NCI-H82 (cell line): ENCODE measurements at regions not wholly inside any gene's neighbourhood (a gene's known extent, or its start where the extent isn't known, plus 50 kb on each side); places are given as distances from the start of the nearest gene placed in this dataset.

Experiments
- DNase-seq: peaks from one replicate; lab custom pipeline; 2025; lab: John Stamatoyannopoulos, UW

GRCh38 chr3:139778682-139779233 is 101.0 kb upstream of the NMNAT3 start:
- DNase-seq: no peak

DNA sequence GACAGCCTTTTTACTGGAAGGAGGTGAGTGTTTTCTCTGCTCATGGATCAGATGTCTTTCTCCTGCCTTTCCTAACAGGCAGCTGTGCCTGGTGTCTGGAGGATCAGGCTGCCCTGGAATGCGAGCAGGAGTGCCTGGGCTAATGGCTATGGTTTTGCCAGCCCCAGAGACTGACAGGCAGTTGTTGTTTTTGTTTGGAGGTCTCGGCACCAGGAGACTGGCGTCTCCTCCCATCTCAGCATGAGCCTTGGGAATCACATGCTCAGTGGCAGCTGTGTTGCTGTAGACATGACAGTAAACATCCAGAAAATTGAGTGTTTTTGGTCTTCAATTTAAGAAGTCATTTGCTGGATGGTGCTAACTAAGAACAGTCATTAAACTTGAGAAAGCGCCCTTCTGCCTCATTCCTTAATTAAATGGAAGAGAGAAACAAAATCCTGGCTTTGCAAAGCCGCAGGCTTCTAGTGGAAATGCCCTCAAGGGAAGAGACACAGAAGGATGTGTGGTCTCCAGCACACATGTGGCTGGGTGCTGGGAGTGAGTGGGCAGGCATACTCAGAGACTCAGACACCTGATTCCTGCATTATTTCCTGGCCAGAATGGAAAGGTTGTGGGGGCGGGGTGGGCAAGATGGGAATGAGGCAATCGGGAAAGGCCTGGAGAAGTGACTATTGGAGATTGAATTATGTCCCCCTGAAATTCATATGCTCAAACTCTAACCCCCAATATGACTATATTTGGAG is 97.0 kb upstream of the NMNAT3 start:
- peak; percentile 67 for DNase-seq

DNA sequence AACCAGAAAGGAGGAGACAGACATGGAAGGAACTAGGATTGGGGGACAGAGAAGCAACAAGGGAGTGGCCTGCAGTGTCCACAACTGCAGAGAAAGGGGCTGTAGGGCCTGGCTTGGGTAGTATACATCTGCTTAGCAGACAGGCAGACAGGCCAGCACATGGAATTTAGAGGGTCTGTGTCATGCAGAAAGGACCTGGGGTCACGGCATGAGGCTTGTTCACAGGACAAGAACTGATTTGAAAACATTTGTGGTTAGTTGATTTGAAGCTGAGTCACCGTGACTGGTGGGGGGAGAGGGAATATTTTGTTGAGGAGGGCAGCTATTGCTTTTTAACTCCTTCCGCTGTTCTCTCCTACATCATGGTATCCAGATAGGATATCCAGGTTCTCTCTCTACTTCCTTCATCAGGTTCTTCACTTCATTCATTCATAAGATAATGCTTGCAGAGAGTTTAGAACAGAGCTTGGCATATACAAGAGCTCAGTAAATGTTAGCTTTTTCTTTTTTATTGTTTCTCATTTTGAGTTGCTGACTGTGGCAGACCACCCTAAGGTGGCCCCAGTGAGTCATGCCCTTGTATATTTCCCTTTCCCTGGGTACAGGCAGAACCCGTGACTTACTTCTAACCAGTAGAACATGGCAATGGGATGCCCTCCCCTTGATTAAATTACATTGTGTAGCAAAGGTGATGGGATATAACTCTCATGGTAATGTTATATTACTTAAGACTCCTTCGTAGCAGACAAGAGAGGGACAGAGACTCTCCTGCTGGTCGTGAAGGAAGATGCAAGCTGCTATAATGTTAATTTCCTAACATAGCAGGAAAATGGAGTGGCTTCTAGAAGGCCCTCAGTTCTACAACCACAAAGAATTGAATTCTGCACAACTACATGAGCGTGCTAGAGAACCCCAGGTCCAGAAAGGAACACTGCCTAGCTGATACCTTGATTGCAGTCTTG is 95.0 kb upstream of the NMNAT3 start:
- DNase-seq: no peak

DNA sequence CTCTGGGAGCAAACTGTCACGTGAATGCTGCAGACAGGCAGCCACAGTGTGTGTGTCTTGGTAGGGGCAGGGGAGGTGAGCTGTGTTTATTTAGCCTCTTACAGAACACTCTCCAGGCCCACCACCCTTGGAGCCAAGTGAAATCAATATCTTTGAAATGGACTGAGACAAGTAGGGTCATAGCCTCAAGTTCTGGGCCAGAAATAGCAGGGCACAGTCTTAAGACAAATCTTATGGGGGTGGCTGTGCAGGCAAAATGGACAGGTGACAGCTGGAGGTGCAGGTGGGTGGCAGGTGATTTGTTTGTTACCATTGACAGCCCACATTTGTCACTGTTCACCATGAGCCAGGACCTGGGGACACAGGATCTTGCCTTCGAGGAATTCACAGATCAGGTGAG is 93.6 kb upstream of the NMNAT3 start:
- no peak for DNase-seq

DNA sequence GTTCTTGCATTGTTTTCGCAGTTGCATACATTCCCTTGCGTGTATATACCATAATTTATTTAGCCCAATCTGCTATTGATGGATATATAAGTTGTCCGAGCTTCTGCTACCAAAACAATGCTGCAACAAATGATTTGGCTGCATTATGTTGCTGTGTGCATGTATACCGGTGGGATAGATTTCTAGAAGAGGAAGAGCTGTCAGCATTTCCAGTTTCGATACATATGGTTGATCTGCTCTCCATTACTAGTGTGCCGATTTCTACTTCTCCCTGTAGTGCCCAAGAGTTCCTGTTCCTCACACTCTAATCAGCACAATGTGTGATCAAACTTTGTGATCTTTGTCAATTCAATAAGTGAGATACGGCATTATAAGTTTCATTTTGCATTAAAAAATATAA is 92.8 kb upstream of the NMNAT3 start:
- no peak for DNase-seq

- DNase-seq: no peak
Observed at GRCh38 chr3:139769796-139770195, 92.0 kb upstream of the NMNAT3 start.

- no peak for DNase-seq
Observed at GRCh38 chr3:139764936-139765335, 87.2 kb upstream of the NMNAT3 start.

GRCh38 chr3:139764069-139764905 is 86.5 kb upstream of the NMNAT3 start:
- DNase-seq: no peak

- DNase-seq: no peak
Observed at GRCh38 chr3:139762302-139762701, 84.5 kb upstream of the NMNAT3 start.

DNA sequence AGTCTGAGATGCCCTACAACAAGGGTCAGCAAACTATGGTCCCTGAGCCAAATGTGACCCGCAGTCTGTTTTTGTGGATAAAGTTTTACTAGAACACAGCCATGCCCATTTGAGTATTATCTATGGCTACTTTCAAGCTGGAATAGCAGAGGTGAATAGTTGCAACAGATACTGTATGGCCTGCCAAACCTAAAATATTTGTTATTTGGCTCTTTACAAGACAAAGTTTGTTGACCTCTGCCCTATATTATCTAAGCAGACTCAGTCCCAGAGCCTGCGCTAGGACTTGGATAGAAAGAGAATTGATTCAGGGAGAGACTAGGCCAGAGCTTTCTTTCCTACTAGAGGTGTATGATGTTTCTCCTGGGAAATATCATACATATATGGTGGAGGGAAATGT is 81.7 kb upstream of the NMNAT3 start:
- no peak for DNase-seq

GRCh38 chr3:139758654-139759291 is 81.0 kb upstream of the NMNAT3 start:
- DNase-seq: peak; percentile 26

- no peak for DNase-seq
Observed at GRCh38 chr3:139757448-139758030, 79.8 kb upstream of the NMNAT3 start.

- DNase-seq: no peak
Observed at GRCh38 chr3:139756529-139757103, 78.8 kb upstream of the NMNAT3 start.

DNA sequence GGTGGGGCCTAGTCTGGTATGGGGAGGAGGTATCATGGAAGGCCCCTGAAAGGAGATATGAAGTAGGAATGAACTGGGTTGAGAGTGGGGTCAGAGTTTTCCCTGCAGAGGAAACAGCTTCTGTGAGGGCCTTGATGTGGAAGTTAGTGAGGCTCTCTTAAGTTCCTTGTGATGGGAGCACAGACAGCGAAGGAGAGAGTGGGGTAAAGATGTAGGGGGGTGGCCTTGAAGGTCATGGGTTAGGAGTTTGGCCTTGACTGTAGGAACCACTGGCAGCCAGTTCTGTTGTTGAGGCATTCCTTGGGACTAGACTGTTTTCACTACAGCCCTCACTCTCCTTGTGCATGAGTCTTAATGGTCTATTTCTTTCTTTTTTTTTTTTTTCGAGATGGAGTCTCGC is 77.8 kb upstream of the NMNAT3 start:
- no peak for DNase-seq

- no peak for DNase-seq
Observed at GRCh38 chr3:139751789-139752188, 74.0 kb upstream of the NMNAT3 start.

DNA sequence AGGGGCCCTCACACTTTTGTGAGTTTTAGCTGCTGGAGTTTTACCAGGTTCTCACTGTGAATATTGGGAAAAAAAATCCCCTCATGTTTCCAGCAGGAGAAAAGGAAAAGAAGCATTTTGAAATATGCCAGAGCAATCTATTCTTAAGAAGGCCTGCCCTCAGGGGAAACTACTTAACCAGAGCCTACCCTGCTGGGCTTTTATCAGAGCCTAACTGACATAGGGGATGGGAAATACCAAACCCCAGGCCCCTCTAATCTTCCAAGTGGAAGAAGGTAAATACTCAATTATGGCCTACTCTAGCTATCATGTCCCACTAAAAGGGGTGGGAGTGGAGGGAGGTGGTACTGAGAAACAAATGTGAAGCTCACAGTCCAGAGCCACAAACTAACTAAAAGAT is 68.7 kb upstream of the NMNAT3 start:
- DNase-seq: no peak

DNA sequence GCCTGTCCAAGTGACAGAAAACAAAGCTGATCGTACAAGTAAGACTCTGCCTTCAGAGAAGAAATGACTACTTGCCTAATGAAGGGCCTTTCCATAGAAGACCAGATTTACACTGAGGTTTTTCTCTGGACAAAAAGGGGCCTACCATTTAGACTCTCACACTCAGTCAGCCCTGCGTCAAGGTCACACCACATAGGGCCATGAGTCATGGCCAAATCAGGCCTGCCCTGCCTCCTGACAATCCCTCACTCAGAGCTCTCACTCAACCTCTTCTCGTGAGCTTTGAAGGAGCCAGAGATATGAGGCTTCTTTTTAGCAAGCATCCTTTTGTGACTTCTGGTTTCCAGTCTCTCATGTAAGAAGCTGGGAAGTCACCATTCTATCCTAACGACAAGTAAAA is 68.1 kb upstream of the NMNAT3 start:
- no peak for DNase-seq

- DNase-seq: no peak
Observed at GRCh38 chr3:139738697-139739096, 60.9 kb upstream of the NMNAT3 start.

DNA sequence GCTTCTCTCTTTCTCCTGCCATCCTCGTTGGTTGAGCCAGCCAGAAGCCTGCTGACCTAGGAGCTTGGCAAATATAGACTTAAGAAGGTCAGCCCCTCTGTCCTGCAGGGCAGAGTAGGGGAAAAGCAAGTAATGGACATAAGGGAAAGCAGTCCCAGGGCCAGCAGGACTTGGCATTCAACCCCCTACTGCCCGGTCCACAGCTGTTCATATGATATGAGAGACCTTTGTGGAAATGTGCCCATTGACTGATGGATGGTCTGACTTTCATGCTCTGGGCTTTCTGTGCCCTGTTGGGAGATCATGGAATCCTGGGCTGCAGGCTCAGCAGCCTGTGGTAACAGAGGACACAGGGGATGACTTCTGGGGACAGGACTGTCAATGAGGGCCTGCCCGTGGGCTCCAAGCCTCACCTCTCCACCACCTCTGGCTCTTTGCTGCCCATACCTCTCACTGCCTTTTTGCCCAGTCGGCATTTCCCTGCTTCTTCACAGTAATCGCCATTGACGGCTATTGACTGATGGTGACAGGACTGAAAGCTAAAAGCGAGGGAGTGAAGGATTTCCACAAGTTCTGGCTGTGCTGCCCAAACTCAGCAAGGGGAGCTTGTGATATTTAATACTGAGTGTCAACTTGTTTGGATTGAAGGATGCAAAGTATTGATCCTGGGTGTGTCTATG is 60.0 kb upstream of the NMNAT3 start:
- no peak for DNase-seq

DNA sequence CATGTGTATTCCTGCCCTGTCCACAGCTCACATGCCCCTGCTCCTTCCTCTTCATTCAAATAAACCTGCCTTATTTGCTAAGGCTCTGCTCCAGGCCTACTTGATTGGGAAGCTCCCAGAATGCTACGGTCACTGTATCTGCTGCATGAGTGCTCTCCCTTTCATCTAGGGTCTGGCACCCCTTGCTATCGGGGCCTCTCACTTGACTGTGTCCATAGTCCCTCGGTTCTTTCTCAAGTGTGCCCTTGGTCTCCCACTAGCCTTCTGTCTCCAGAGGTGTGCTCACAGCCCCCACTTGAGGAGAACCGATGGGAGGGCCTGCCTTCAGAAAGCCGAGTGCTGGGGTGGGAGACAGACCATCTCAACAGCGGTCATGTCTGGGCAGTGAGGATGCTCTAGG is 57.4 kb upstream of the NMNAT3 start:
- DNase-seq: no peak
